Esophagus squamous epithelium (tissue), 4 donors: ENCODE measurements at regions not wholly inside any gene's neighbourhood (a gene's known extent, or its start where the extent isn't known, plus 50 kb on each side); places are given as distances from the start of the nearest gene placed in this dataset.

ENCODE experiments used
- CTCF ChIP-seq, 6 experiments: fragments of 450-650 bp in 4 of 6; fragments of 200-600 bp in 2 of 6; sonication (generic) in 2 of 6; IDR thresholded peaks; one replicate each; pipeline ENCODE4 v1.5.1; 2016 to 2019; ENCODE audit warnings: antibody characterized with exemption in 6 of 6, mild to moderate bottlenecking in 4 of 6, moderate library complexity in 4 of 6
- POLR2A ChIP-seq, 4 donors: fragments of 450-650 bp; IDR thresholded peaks; one replicate each; pipeline ENCODE4 v1.6.1; 2017; ENCODE audit warnings: antibody characterized with exemption in 4 of 4, mild to moderate bottlenecking in 4 of 4, moderate library complexity in 3 of 4

GRCh38 chr11:57881647-57882046 is 120.0 kb downstream of the CTNND1 start:
- TF ChIP-seq POLR2A (IDR thresholded peaks at IDR 0.05) (no peak), CTCF (IDR thresholded peaks at IDR 0.05) (no peak)
